Right lobe of liver (tissue), 6 donors: ENCODE measurements at regions not wholly inside any gene's neighbourhood (a gene's known extent, or its start where the extent isn't known, plus 50 kb on each side); places are given as distances from the start of the nearest gene placed in this dataset.
A peak's percentile ranks its signal among the peaks of the same experiment; 100 is the strongest.

Source experiments
- ATAC-seq, 4 donors: fragments of 200-7000 bp; cut with Tn5 transposase; one replicate each; pipeline ENCODE4 v1.9.1; 2020; ENCODE audit warnings: mild to moderate bottlenecking in 4 of 4, moderate library complexity in 4 of 4
- DNase-seq, 3 donors: peaks; one replicate each; pipeline ENCODE4 v3.0.0-alpha.2; 2020
- H3K27ac ChIP-seq, 3 donors: fragments of 200-600 bp; one replicate each; pipeline ENCODE4 v1.8.0; 2022
- H3K27me3 ChIP-seq, 2 donors: fragments of 200-600 bp; one replicate each; pipeline ENCODE4 v1.8.0; 2022
- H3K36me3 ChIP-seq, 4 donors: fragments of 200-600 bp; sonication (generic) in 1 of 4; one replicate each; pipeline versions ENCODE4 v1.5.1 to v1.8.0; 2017 to 2022; ENCODE audit warnings: control low read depth in 1 of 4
- H3K4me1 ChIP-seq, 4 donors: fragments of 200-600 bp; sonication (generic) in 1 of 4; one replicate each; pipeline versions ENCODE4 v1.5.1 to v1.8.0; 2017 to 2022; ENCODE audit warnings: control low read depth in 1 of 4
- H3K4me3 ChIP-seq, 3 donors: fragments of 200-600 bp; one replicate each; pipeline ENCODE4 v1.8.0; 2022
- H3K9me3 ChIP-seq, 4 donors: fragments of 200-600 bp; sonication (generic) in 1 of 4; one replicate each; pipeline versions ENCODE4 v1.5.1 to v1.8.0; 2017 to 2022; ENCODE audit warnings: control low read depth in 1 of 4
- CTCF ChIP-seq, 4 donors: fragments of 200-600 bp in 3 of 4; fragments of 450-650 bp in 1 of 4; IDR thresholded peaks; one replicate each; pipeline versions ENCODE4 v1.5.1 to v1.8.0; 2016 to 2022; ENCODE audit warnings: antibody characterized with exemption in 4 of 4, mild to moderate bottlenecking in 2 of 4
- POLR2A ChIP-seq: fragments of 450-650 bp; IDR thresholded peaks from one replicate; pipeline ENCODE4 v1.6.1; 2017; ENCODE audit warnings: antibody characterized with exemption, mild to moderate bottlenecking
- WGBS: methylation state at CpG from one replicate; pipeline ENCODE4 v1.1.6; 2018; ENCODE audit warnings: low coverage, low lambda C conversion rate; ENCODE audit not compliant: insufficient coverage; ENCODE audit errors: missing lambda C conversion rate; 5-methylcytosine and 5-hydroxymethylcytosine counted together
- intact Hi-C, 2 donors: fragments of 100-400 bp; cut with DNase I; formaldehyde crosslinking; loops; one replicate each; pipeline versions ENCODE4 v1.11.2 to v1.14.1; 2022
- donor health status: DM: no; HTN: yes; CAD: no.
- donor health status: DM: no; HTN: no; CAD: no.
- donor health status: DM: no; HTN: no; CAD: no.
- donor health status: DM: no; HTN: yes; CAD: no.
- donor health status: DM: no; HTN: yes; CAD: no.

GRCh38 chr7:12968836-12969422 is 281.5 kb downstream of the ARL4A start:
- intact Hi-C loops, result no loop called here
- Histone ChIP-seq H3K36me3 (no peaks in the 10 kb centered on the region), H3K4me1 (peaks cover 0 to 7% (median 0%) of the 10 kb centered on the region in 4 donors), H3K9me3 (no peaks in the 10 kb centered on the region), H3K4me3 (no peak overlapping the region), H3K27ac (no peak overlapping the region), H3K27me3 (no peaks in the 10 kb centered on the region)
- TF ChIP-seq CTCF (IDR thresholded peaks at IDR 0.05), result no peak
- no peak for TF ChIP-seq POLR2A
- 67% methylated on average over 3 of the region's 4 CpGs for WGBS
- DNase-seq (no peak), ATAC-seq (no peak)

DNA sequence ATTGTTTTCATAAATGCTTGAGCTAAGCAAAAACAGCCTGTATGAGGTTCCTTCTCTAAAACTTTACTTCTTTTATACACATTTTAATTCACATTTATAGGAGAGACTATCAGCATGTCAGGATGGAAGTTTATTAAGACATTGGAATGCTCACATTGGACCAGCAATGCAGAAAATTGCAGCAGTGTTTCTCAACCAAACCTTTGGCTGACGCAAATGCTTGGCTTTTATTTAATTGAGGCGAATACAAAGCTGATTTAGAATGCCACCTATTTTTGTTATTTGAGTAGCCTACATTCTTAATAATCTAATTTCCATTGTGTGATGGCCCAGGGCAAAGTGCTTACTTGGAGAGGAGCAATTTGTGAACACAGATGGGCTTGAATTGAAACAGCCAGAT is 283.2 kb downstream of the ARL4A start:
- TF ChIP-seq CTCF (IDR thresholded peaks at IDR 0.05) (no peak), POLR2A (no peak)
- no peak overlapping the region for H3K4me3 ChIP-seq
- no peak for DNase-seq
- H3K4me1 ChIP-seq, result peaks cover 0 to 7% (median 0%) of the 10 kb centered on the region in 4 donors
- ATAC-seq, result peak in 3 of 4 donors; percentile 30 to 48 (median 43)
- intact Hi-C loops, result no loop called here
- no peaks in the 10 kb centered on the region for H3K27me3 ChIP-seq
- H3K9me3 ChIP-seq, result no peaks in the 10 kb centered on the region
- 36% methylated on average over 2 of the region's 2 CpGs for WGBS
- H3K27ac ChIP-seq, result no peak overlapping the region
- no peaks in the 10 kb centered on the region for H3K36me3 ChIP-seq

DNA sequence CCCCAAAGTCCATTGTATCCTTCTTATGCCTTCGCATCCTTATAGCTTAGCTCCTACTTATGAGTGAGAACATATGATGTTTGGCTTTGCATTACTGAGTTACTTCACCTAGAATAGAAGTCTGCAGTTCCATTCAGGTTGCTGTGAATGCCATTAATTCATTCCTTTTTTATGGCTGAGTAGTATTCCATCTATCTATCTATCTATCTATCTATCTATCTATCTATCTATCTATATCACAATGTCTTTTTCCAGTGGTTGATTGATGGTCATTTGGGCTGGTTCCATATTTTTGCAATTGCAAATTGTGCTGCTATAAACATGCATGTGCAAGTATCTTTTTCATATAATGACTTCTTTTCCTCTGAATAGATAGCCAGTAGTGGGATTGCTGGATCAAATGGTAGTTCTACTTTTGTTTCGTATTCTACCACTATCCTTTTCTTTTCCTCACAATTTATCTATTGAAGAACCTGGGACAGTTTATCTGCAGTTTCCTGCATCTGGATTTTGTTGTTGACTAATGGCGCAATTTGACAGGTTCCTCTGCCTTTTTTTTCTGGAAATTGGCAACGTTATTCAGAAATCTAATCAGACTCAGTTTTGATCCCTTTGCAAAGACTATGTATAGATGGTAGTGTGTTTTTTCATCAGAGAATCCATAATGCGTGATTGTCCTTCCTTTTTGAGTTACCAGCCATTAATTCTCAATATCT is 287.2 kb downstream of the ARL4A start:
- Histone ChIP-seq H3K27me3 (no peaks in the 10 kb centered on the region), H3K4me1 (peaks cover 0 to 7% (median 0%) of the 10 kb centered on the region in 4 donors), H3K36me3 (no peaks in the 10 kb centered on the region), H3K9me3 (no peaks in the 10 kb centered on the region), H3K4me3 (no peak overlapping the region), H3K27ac (no peak overlapping the region)
- DNase-seq (no peak), ATAC-seq (peak; percentile 24 to 60 (median 49))
- intact Hi-C loops, result no loop called here
- 46% methylated on average over 5 of the region's 5 CpGs for WGBS
- no peak for TF ChIP-seq POLR2A
- no peak for TF ChIP-seq CTCF (IDR thresholded peaks at IDR 0.05)

- ATAC-seq (peak; percentile 44 to 56 (median 46)), DNase-seq (no peak)
- Histone ChIP-seq H3K27ac (no peak overlapping the region), H3K36me3 (no peaks in the 10 kb centered on the region), H3K4me3 (no peak overlapping the region), H3K9me3 (no peaks in the 10 kb centered on the region), H3K4me1 (peaks cover 0 to 5% (median 0%) of the 10 kb centered on the region in 4 donors), H3K27me3 (no peaks in the 10 kb centered on the region)
- intact Hi-C loops, result no loop called here
- TF ChIP-seq CTCF (IDR thresholded peaks at IDR 0.05) (no peak), POLR2A (no peak)
Measured at GRCh38 chr7:12975412-12975811, 288.0 kb downstream of the ARL4A start.
